IMR-90 (cell line): ENCODE measurements at regions not wholly inside any gene's neighbourhood (a gene's known extent, or its start where the extent isn't known, plus 50 kb on each side); places are given as distances from the start of the nearest gene placed in this dataset.
A peak's percentile ranks its signal among the peaks of the same experiment; 100 is the strongest.

ENCODE experiments used
- ATAC-seq: fragments of 200-7000 bp; cut with Tn5 transposase; 2 replicates; pipeline ENCODE4 v1.9.1; 2020; ENCODE audit warnings: low read depth, mild to moderate bottlenecking, moderate library complexity
- BruUV-seq: library from RNA; stranded (reverse); fragments of 400-500 nt; replicated peaks from 2 replicates; lab custom pipeline; 2021; lab: Mats Ljungman, UMichigan
- CTCF ChIA-PET: fragments of 300-600 bp; formaldehyde crosslinking; extraction: SDS; loops from one replicate; lab custom pipeline; 2021; ENCODE audit warnings: antibody characterized with exemption; lab: Yijun Ruan, JAX
- POLR2A ChIA-PET: fragments of 300-600 bp; sonication (Branson Sonifier 250); formaldehyde crosslinking; loops from one replicate; lab custom pipeline; 2022; ENCODE audit warnings: antibody characterized with exemption; ENCODE audit not compliant: unreplicated experiment; lab: Charles Lee
- DNase-seq: peaks from one replicate; pipeline ENCODE4 v3.0.0; 2013
- H2AFZ ChIP-seq: replicated peaks from 2 replicates; pipeline ENCODE3; 2013; ENCODE audit warnings: low read length, mild to moderate bottlenecking; ENCODE audit not compliant: poor library complexity
- H2AK5ac ChIP-seq: 2 replicates; pipeline ENCODE4 v1.6.1; 2013; ENCODE audit warnings: low read depth, low read length, inconsistent platforms
- H2AK9ac ChIP-seq: replicated peaks from 2 replicates; pipeline ENCODE3; 2013; ENCODE audit warnings: mild to moderate bottlenecking, low read depth, low read length, moderate library complexity; ENCODE audit not compliant: poor library complexity
- H2BK120ac ChIP-seq: 2 replicates; pipeline ENCODE4 v1.6.1; 2013; ENCODE audit warnings: low read depth, low read length, inconsistent platforms
- H2BK15ac ChIP-seq: 3 replicates; pipeline ENCODE4 v1.6.1; 2013; ENCODE audit warnings: low read depth, low read length, inconsistent platforms
- H2BK20ac ChIP-seq: 2 replicates; pipeline ENCODE4 v1.6.1; 2013; ENCODE audit warnings: low read depth, mild to moderate bottlenecking, inconsistent platforms, low read length, moderate library complexity
- H2BK5ac ChIP-seq: 2 replicates; pipeline ENCODE4 v1.6.1; 2013; ENCODE audit warnings: mild to moderate bottlenecking, low read depth, low read length, inconsistent platforms; ENCODE audit not compliant: poor library complexity, severe bottlenecking
- H3K14ac ChIP-seq: replicated peaks from 2 replicates; pipeline ENCODE4 v1.6.1; 2013; ENCODE audit warnings: low read depth, low read length, inconsistent platforms
- H3K18ac ChIP-seq: 2 replicates; pipeline ENCODE4 v1.6.1; 2013; ENCODE audit warnings: low read depth, low read length, control low read depth
- H3K23ac ChIP-seq: 2 replicates; pipeline ENCODE4 v1.6.1; 2013; ENCODE audit warnings: low read depth, low read length, inconsistent platforms
- H3K27ac ChIP-seq: 2 replicates; pipeline ENCODE4 v1.5.1; 2013; ENCODE audit warnings: mild to moderate bottlenecking, control low read depth, low read length; ENCODE audit not compliant: insufficient read depth
- H3K27me3 ChIP-seq: 2 replicates; pipeline ENCODE4 v1.6.1; 2013; ENCODE audit warnings: low read length; ENCODE audit not compliant: control insufficient read depth, insufficient read depth
- H3K36me3 ChIP-seq: 2 replicates; pipeline ENCODE4 v1.6.1; 2013; ENCODE audit warnings: low read length, mixed read lengths; ENCODE audit not compliant: control insufficient read depth, insufficient read depth
- H3K4ac ChIP-seq: 2 replicates; pipeline ENCODE4 v1.6.1; 2013; ENCODE audit warnings: low read depth, low read length, inconsistent platforms
- H3K4me1 ChIP-seq: 2 replicates; pipeline ENCODE4 v1.6.1; 2013; ENCODE audit warnings: low read length, mixed read lengths; ENCODE audit not compliant: control insufficient read depth, insufficient read depth
- H3K4me2 ChIP-seq: 2 replicates; pipeline ENCODE4 v1.6.1; 2013; ENCODE audit warnings: low read depth, mild to moderate bottlenecking, control low read depth, low read length, moderate library complexity
- H3K4me3 ChIP-seq: 2 replicates; pipeline ENCODE4 v1.5.1; 2013; ENCODE audit warnings: low read depth, mild to moderate bottlenecking, control low read depth, low read length, moderate library complexity; ENCODE audit not compliant: insufficient read depth
- H3K56ac ChIP-seq: 2 replicates; pipeline ENCODE4 v1.6.1; 2013; ENCODE audit warnings: low read length, inconsistent platforms; ENCODE audit not compliant: insufficient read depth; ENCODE audit errors: extremely low read depth
- H3K79me1 ChIP-seq, 2 experiments: 2 replicates each; pipeline ENCODE4 v1.6.1; 2013; ENCODE audit warnings: low read length in 2 of 2, inconsistent platforms in 1 of 2, low read depth in 1 of 2
- H3K9ac ChIP-seq: 2 replicates; pipeline ENCODE4 v1.6.1; 2013; ENCODE audit warnings: low read depth, low read length, control low read depth
- H3K9me1 ChIP-seq: 2 replicates; pipeline ENCODE4 v1.6.1; 2013; ENCODE audit warnings: low read length, inconsistent platforms; ENCODE audit not compliant: insufficient read depth
- H3K9me3 ChIP-seq: 2 replicates; pipeline ENCODE4 v1.6.1; 2013; ENCODE audit warnings: low read length; ENCODE audit not compliant: control insufficient read depth, insufficient read depth
- H4K20me1 ChIP-seq: 2 replicates; pipeline ENCODE4 v1.6.1; 2013; ENCODE audit warnings: low read length, inconsistent platforms; ENCODE audit not compliant: insufficient read depth
- H4K5ac ChIP-seq: 2 replicates; pipeline ENCODE4 v1.6.1; 2013; ENCODE audit warnings: mild to moderate bottlenecking, low read depth, low read length, control low read depth
- H4K8ac ChIP-seq, 2 experiments: 2 replicates each; pipeline ENCODE4 v1.6.1; 2013; ENCODE audit warnings: low read depth in 2 of 2, low read length in 2 of 2, control low read depth in 1 of 2, inconsistent platforms in 1 of 2
- H4K91ac ChIP-seq: 2 replicates; pipeline ENCODE4 v1.6.1; 2013; ENCODE audit warnings: low read depth, low read length, inconsistent platforms; ENCODE audit not compliant: insufficient read depth
- FOS ChIP-seq: fragments of 150-350 bp; IDR thresholded peaks from 2 replicates; pipeline ENCODE4 v1.6.1; 2016; ENCODE audit warnings: low read depth, low read length
- MAZ ChIP-seq: IDR thresholded peaks from 2 replicates; pipeline ENCODE4 v1.6.1; 2012; ENCODE audit warnings: low read depth, mild to moderate bottlenecking, low read length, improper control_type of control experiment, moderate library complexity, borderline replicate concordance
- RFX5 ChIP-seq: IDR thresholded peaks from 2 replicates; pipeline ENCODE4 v1.8.0; 2012; ENCODE audit warnings: low read depth, mild to moderate bottlenecking, low read length, moderate library complexity
- WGBS, 2 experiments: methylation state at CpG; one replicate each; pipeline versions ENCODE4 v1.1.5 to v1.1.7; 2013; ENCODE audit warnings: missing lambda C conversion rate in 2 of 2; ENCODE audit not compliant: insufficient read length in 1 of 2; ENCODE audit errors: extremely low coverage in 2 of 2; 5-methylcytosine and 5-hydroxymethylcytosine counted together
- dilution Hi-C: fragments of 300-500 bp; cut with HindIII; formaldehyde crosslinking; loops from one replicate; pipeline ENCODE4 v1.14.3; 2018; ENCODE audit warnings: low sequenced_read_pairs; ENCODE audit not compliant: unreplicated experiment
- in situ Hi-C: fragments of 300-500 bp; cut with MboI; formaldehyde crosslinking; loops from 3 replicates; pipeline ENCODE4 v1.14.3; 2019; ENCODE audit warnings: low sequenced_read_pairs, inconsistent platforms, mixed read lengths
- intact Hi-C: fragments of 100-400 bp; cut with micrococcal nuclease; formaldehyde crosslinking; loops from 2 replicates; pipeline ENCODE4 v1.10.0; 2022

DNA sequence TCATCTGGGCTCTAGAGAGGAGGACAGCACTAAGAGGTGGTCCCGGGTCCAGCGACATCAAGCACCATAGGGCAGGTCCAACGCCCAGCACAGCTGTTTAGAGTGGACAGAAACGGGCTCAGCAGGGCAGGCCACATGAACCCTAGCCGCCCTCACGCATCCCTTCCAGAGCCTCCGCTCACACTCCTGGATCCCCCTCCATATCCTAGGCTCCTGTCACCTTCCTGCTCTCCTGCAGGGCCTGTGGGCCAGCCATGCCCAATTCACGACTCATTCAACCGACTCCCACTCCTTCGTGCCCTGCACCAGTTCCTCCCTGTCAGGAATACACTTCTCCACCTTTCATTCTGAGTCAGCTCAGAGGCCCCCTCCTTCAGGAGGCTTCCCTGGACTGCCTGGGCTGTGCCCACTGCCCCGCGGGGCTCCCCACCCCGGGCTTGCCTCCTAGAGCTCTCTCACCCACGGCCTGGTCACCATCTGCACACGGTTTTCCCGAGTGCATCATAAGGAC is 90.2 kb downstream of the LINGO1 start:
- Histone ChIP-seq H2AFZ (peak overlapping the region; percentile 84), H2BK120ac (peak overlapping the region; percentile 63; the same call in 1 of the 2 replicates), H4K8ac (peak overlapping the region; percentile 63 to 93), H3K4me1 (peaks cover 18% of the 10 kb centered on the region), H3K4me2 (no peak overlapping the region), H2BK15ac (peak overlapping the region; percentile 46; the same call in 1 of the 3 replicates), H4K5ac (peak overlapping the region; percentile 40; the same call in 1 of the 2 replicates), H2BK20ac (peak overlapping the region; percentile 38), H3K56ac (no peak overlapping the region), H3K27me3 (peaks cover 2% of the 10 kb centered on the region; the same call in 1 of the 2 replicates), H3K18ac (no peak overlapping the region), H2AK5ac (peak overlapping the region; percentile 80), H3K9me1 (peaks cover 7% of the 10 kb centered on the region; the same call in 1 of the 2 replicates), H2BK5ac (no peak overlapping the region), H4K91ac (peak overlapping the region; percentile 87; the same call in 1 of the 2 replicates), H3K9ac (no peak overlapping the region), H3K14ac (peak overlapping the region; percentile 33), H3K27ac (no peak overlapping the region), H4K20me1 (no peaks in the 10 kb centered on the region), H3K79me1 (no peaks in the 10 kb centered on the region), H3K4me3 (no peak overlapping the region), H3K23ac (0 out of 2 replicates have a peak overlapping the region, but pooled peaks have one; percentile 19), H2AK9ac (peak overlapping the region; percentile 94), H3K36me3 (no peaks in the 10 kb centered on the region), H3K4ac (peak overlapping the region; percentile 67), H3K9me3 (0 out of 2 replicates have a peak, but pooled peaks cover 4% of the 10 kb centered on the region)
- CTCF ChIA-PET, result interaction anchor here (0.6 to 2.8 kb wide), 17 partner anchors 10 to 605 kb away, joined by 3 to 33 read pairs (median 5); no protein-coding TSS in a partner anchor
- POLR2A ChIA-PET, result no interaction called here
- no peak for TF ChIP-seq RFX5
- peak; percentile 25; the same call in 1 of the 2 replicates for TF ChIP-seq MAZ
- TF ChIP-seq FOS, result peak; percentile 16; the same call in 1 of the 2 replicates
- DNase-seq (peak; percentile 53), ATAC-seq (no peak)
- dilution Hi-C loops (no loop called here), in situ Hi-C loops (loop anchor here (5.0 to 10.0 kb wide), 2 partner anchors 425 to 518 kb away; no protein-coding TSS in a partner anchor), intact Hi-C loops (loop anchor here (1.0 to 2.0 kb wide), 5 partner anchors 46 to 1346 kb away; no protein-coding TSS in a partner anchor)
- no TSS peak for BruUV-seq
- WGBS, 2 experiments, result 90% methylated on average over 7 of the region's 16 CpGs; no CpG with 5 or more reads in 1 of the 2 experiments
